ENCODE measurements at regions not wholly inside any gene's neighbourhood (a gene's known extent, or its start where the extent isn't known, plus 50 kb on each side); places are given as distances from the start of the nearest gene placed in this dataset.

DNA sequence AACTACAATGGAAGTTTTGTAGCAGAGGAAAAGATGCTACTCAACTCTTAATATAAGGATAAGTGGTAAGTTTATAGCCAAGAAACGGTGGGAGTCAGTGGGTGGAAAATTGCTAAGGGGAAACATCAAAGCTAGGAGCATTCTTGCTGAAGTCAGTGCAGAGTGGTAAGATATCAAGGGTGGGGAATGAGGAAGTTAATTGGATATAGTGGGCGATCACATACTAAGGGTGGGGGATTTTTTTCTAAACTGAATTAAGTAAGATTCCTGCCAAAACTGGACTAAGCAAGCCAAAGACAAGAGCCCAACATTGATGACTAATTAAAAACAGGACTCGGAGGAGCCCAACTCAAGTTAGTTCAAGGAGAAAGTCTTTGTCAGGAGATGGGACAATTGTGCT is 525.4 kb downstream of the CCDC85A start:
- no peak for DNase-seq (ENCODE audit: low spot score)

DNA sequence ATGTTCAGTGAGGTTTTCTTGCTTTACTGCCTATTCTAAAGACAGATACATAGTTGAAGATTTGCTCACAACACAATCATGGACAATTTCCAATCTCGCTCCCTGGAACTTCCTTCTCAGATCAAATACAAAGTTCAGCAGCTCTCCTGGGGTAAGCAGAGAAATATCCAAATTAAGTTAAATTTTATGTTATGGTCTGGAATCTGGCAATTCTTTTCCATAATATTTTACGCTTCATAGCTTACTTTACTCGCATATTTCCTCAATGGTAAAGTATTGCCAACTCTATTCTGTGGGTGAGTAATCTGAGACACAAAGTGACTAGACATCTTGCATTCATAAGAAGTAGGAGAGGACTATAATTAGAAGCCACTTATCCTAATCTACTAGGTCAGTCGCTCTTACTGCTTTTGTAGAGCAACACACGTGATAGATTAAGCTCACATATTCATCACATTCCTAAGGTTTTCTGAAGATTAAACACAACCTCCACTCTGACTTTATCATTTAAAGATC is 529.4 kb downstream of the CCDC85A start:
- peak; percentile 11 for DNase-seq (ENCODE audit: low spot score)

DNA sequence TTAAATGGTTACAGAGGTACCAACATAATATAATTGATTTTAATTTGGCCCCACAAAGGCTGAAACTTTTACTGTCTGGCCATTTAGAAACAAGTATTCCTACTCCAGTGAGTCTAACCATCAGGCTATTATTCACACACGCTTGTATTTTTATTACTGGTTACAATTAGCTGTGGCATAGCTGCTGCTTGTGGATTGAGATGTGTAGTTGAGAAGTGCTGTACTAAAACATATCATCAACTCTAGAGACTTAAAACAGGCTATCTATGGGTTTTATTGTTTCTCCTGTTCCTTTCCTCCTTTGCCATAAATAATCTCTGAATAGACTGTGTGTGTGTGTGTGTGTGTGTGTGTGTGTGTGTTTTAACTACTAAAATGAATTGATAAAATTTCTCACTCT is 530.2 kb downstream of the CCDC85A start:
- no peak for DNase-seq (ENCODE audit: low spot score)

DNA sequence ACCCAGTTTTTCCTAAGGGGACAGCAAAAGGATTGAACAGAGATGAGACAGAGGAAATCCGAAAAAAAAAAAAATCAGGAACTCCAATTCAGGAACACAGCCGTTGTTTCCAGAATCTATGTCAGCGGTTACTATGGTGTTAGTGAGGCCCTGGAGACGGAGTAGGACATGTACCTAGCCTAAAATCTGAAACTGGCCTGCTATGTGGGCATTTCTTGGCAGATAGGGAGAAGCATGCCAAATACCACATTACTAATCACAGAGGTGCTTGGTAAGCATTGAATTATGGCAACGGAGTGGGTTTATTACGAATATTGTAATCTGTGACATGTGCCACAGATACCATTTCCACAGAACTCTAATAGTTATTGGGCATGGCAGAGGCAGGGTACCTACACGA is 530.6 kb downstream of the CCDC85A start:
- DNase-seq (ENCODE audit: low spot score) = no peak

DNA sequence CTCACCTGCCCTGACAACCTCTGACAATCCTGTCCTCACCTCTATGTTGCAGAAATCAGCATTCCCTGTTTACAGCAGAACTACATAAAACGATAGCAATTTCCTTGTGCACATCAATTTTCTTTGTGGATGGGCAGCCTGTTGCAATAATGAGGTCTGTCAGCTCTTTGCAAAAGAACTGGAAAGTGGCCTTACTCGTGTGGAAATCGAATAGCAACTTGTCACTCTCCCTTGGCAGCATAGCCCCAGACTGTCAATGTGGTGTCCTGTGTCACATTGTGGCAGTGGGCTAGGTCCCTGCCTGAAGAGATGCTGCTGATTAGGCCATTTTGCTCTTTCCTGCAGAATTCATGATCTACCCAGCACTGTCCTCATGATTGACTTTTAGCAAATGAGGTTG is 531.9 kb downstream of the CCDC85A start:
- no peak for DNase-seq (ENCODE audit: low spot score)

DNA sequence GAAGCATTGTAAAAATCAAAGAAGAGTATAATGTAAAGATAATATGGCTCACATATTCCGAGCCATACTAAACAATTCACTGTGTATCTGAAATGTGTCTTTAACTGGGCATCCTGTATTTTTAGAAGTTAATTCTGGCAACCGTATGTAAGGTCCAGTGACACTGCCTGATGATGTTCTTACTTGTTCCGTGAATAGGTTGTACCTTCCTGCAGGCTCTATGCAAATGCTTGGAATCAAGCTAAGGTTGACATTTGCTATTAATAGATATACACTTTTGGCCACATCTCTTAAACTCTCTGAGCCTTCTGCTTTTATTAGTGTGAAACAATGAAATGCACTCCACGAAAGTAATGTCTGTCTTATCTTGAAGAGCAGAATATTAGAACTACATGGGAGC is 534.6 kb downstream of the CCDC85A start:
- no peak for DNase-seq (ENCODE audit: low spot score)

DNA sequence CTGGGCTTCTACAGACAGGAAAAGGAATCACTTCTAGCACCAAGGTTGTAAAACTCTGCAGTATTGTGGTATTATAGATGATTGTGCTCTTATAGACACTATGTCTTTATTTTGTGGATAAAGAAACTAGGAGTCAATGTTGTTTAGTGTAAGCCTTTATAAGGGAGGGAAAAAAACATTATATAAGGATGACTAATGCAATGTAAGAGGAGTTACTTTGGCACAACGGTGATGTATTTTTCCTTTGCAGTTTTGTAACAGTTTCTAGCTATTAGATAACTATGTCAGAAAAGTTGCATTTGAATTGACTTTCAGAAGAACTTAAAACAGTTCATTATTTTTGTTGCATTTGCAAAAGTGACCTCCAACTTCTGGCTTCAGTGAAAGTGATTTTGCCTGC is 545.4 kb downstream of the CCDC85A start:
- DNase-seq (ENCODE audit: low spot score) = no peak

DNA sequence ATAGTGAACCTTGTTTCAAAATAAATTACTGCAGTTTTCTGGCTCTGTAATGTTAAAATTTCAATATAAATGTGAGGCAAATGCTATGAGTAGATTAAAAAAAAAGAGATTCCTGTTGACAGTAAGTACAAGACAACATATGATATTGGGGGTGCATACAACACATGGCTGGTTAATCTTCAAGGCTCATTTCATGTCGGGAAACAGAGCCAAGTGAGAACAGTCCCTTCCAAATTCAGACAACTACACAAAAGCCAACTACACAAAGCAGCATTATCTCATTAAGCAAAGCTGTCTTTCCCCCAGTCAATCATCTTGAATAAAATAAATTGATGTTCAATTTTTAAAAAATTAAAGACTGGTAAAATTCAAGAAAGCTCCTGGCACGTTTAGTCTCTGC is 549.2 kb downstream of the CCDC85A start:
- no peak for DNase-seq (ENCODE audit: low spot score)

DNA sequence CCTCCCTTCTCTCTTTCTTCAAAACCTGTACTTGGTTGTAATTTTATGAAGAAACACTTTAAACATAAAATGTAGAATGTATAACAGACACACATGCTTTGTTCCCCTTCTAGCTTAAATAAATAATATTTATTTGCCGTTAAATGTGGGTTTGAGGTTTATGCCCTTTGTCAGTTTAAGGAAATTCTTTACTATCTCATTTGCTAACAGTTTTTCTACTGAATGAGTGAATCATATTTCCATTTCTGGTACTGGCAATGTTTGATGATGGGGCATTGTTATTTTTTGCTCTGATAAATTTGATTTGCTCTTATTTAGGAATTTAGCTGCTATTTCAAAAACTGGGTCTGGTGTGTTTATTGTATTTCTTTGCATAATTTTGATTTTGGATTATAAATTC is 555.6 kb downstream of the CCDC85A start:
- DNase-seq (ENCODE audit: low spot score) = no peak

DNA sequence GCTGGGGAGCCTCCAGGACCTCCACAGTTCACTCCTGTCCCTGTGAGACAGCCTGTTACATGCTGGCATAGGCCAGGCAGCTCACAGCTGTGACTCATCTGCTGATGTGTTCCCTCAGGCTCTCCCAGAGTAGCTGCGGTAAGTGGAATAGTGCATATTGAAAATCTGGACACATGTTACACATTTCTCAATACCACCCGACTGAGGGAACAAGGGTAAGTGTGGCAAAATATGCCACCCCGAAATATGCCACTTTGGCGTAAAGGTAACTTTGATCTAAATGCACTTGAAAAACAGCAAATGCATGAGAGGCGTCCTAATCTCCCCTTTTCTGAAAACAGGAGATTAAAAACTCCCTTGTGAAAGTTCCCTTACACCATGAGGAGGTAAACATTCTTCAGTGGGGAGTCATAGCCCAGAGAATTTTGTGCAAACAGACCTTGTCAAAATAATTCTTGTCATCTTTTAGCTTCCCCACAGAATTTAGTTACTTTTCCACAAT is 557.9 kb downstream of the CCDC85A start:
- DNase-seq (ENCODE audit: low spot score) = peak; percentile 48

DNA sequence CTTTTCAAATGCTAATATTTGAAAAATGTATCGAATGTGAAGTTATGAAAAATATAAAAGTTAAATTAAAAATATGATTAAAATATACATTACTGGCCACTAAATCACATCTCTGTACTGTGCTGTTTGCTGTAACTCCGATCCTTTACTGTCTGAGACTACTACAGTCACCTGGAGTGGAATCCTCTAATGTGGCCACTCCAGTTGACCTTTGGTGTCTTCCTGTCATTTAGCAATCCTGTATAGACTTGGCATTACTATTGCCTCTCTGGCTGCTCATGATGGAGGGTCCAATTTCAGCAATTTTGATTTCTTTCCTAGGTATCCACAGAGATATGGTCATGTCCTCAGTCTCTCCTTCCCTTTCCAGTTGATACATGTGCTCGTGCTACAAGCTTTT is 560.0 kb downstream of the CCDC85A start:
- no peak for DNase-seq (ENCODE audit: low spot score)

DNA sequence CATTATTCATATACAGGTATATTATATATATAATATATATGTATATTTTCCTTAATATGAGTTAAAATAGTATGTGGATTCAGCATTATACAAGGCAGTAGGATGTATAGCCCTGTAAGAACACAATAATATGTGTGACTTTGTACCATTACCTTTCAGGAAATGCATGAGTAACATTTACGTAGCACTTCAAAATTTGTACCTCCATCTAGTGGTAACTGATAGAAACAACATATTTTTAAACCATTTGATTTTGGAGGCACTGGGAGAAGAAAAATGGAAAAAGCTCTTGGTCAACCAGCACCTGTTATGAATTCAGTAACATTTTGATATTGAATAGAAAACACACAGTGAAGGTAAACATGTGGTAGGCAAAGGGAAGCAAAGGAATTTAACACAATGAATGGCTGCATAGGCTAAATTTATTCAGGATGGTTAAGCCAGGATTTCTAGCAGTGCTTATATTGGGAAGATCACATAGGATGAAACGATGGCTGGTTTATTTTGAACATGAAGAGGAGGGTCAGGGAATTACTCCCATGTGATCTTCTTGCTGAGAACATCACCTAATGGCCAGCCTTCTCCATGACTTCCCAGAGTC is 565.5 kb downstream of the CCDC85A start:
- DNase-seq (ENCODE audit: low spot score) = no peak

DNA sequence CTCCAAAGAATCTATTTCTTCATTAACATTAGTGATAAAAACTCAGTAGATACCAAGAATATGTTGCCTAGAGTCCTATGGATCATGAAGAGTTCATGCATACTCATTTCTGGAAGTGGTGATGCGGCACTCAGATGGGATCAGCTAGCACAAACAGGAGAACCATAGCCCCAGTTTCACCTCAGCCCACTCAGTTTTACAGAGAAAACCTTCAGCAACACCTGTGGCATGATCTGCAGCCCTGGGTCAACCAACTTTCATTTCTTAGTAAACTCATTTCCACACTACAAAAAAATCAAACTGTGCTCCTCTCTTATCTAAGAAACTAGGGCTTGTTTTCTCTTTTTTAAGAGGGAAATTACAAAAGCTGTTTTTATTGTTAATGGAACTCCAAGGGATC is 569.4 kb downstream of the CCDC85A start:
- DNase-seq (ENCODE audit: low spot score) = no peak

DNA sequence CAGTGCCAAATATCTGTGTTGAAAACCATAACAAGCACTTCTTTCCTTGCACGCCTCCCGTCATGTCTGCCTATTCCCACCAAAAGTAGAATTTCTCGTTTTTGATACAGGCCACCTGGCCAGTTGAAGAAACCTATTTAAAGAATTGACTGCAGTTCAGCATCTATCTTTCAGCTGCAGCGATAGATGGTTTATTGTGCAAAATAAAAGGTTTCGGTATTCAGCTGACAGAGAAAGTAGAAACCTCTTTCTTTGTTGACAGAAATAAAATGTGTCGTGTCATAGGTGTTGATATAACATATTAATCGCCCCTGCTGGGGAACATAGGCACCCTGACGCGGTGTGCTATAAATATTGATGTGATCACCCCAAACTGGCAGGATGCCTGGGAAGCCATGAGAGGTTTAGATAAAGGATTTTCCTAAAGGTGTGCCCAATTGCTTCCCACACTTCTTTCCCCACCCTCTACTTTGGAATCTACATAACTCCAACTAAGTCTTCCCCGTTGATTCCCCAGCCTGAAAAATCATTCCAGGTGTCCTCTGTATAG is 570.4 kb downstream of the CCDC85A start:
- no peak for DNase-seq (ENCODE audit: low spot score)

DNA sequence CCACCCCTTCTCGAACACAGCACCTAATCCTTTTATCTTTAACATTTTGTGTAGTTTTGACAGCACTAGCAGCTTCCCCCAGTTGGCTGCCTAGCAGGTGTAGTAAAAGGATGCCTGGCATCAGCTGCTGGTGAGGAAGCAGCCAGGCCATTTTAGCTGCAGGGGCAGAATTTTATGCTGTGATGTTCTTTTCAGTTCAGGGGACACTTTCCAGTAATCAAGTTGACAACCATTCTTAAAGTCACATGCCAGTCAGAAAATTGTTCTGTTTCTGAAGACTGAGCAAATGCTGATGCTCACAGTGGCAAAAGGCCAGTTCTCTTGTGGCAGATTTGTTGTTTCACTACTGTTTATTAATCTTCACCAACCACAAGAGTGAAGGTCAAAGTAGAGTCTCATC is 570.8 kb downstream of the CCDC85A start:
- no peak for DNase-seq (ENCODE audit: low spot score)

DNA sequence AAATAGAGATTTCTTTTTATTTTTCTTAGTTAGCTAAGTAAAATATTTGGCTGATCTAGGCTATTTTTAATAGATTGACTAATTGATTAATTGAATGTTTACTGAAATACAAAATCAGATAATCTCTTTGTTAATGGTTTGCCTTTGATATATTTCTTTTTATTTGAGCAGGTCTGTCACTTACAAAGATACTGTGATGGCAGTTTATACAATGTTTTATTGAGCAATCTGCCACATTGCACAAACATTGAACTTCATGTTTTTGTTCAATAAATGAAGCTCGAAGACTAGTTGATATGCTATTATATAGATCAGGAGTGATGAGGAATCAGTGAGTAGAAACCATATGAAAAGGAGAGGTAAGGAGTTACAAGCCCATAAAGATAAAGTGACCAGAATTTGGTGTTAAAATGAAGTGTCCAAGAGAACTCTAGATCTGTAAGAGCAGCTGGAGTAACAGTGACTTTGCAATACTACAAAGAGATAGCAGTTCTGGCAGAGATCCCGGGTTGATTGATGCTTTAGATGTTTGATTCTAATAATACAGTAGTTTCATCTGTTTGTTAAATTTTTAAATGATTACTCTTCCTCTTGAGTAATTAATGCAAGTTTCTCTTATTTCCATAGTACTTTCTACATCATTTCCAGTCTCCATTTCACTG is 574.2 kb downstream of the CCDC85A start:
- no peak for DNase-seq (ENCODE audit: low spot score)

DNA sequence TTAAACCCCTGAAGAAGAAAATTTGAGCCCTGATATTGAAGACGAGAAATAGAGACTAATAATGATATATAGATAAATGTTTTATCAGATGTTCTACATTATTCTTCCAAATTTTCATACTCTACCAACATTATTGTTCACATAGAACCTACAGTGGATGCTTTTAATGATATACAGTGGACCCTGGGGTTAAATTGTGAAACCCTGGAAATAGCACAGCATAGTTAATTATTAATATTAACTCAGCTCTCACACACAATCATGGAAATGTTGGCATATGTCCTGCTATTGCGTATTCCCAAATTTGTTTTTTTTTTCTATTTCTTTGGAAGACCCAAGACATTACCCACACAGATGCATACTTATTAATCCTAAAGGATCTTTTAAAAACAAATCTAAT is 579.9 kb downstream of the CCDC85A start:
- no peak for DNase-seq (ENCODE audit: low spot score)

DNA sequence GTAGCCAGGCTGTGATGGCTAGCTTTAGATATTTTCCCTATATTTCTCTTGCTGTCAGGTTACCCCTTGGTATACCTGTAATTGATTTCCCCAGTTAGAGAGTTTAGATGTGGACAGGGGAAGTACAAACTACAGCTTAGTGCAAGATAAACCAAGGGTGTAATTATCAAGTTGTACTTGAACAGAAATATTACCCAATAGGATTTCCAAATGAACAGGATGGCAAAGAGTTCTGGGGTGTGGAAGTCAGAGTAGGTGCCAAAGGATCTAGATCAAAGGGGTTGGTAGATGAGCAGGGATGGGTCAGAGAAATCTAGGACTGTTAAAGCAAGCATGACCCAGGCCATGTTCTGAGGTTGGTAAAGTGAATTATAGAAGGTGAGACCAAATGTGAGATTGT is 585.2 kb downstream of the CCDC85A start:
- DNase-seq (ENCODE audit: low spot score) = no peak

DNA sequence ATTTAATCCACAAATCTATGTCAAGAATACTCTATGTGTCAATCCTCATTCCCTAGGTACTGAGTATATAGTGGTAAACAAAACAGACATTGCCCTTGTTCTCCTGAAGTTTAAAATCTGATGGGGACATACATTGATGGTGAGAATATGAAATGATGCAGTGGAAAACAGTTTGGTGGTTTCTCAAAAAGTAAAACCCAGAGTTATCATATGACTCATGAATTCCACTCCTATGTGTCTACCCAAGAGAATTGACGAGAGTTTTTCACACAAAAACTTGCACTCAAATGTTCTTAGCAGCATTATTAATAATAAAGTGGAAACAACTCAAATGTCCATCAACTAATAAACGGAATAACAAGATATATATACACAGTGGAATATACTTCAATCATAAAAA is 586.7 kb downstream of the CCDC85A start:
- DNase-seq (ENCODE audit: low spot score) = no peak

DNA sequence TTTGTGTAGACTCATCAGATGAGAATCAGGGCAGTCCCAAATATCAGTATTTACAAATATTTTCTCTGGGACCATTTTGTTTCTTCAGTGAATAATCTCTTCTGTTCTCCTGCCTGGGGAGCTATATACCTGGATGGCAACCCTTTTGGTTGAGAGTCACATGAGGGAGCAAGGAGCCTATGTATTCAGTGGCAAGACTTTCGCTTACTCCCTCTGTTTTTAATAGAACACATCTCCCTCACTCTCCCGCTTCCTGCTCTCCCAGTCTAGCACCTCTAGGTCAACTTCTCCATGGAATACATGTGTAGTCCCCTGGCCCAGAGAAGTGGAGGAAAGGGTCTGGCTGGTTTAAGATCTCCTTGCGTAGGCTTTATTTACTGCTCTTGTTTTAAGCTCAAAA is 600.3 kb downstream of the CCDC85A start:
- DNase-seq (ENCODE audit: low spot score) = no peak

DNA sequence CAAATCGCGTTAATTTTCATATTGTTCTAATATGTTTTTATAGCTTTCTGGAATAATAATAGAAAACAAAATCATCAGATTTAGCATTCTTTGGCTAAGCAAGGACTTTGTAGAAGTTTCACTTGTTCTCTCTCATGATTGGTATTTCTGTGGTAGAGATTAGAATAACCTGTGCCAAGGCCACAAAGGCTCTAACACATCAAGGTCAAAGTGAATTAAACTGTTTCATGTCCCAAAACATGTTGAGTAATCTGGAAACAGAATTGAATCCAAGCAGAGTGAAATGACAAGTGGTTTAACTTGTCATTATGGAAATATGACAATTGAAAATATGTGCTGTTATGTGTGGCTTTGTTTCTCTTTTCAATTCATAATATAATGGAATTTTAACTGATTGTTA is 617.4 kb downstream of the CCDC85A start:
- no peak for DNase-seq (ENCODE audit: low spot score)

DNA sequence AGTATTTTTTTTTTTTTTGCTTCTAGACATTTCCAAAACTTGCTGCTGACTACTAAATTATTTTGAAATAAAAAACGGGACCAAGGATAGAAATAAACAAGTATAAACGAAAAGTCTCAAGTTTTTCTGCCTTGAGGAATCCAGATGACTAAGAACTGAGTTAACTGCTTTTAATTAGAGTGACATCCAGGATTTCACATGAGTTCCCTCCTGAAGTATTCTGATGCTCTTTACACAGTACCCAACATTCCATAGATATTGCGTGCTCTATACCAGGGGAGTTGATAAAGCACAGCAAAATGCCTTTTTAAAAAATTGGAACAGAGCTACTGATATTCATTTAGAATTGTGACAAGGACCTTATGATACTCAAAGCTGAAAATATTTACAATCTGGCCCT is 618.0 kb downstream of the CCDC85A start:
- peak; percentile 3 for DNase-seq (ENCODE audit: low spot score)

DNA sequence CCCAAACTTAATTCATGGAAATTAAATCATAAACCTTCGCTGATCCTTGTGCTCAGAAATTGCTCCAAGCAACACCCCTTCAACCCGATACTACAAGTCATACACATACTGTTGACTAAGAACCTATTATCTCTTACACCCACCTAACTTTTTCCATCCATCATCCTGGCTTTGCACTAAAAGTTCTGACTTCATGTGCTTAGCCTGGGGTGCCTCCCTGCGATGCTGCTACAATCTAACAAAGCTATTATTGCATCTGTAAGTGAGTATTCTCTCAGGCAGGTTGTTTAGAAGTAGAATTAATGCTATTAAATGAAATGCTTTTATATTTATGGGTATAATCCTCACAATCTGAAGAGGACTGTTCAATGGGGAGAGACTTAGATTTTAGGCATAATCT is 619.8 kb downstream of the CCDC85A start:
- DNase-seq (ENCODE audit: low spot score) = no peak

DNA sequence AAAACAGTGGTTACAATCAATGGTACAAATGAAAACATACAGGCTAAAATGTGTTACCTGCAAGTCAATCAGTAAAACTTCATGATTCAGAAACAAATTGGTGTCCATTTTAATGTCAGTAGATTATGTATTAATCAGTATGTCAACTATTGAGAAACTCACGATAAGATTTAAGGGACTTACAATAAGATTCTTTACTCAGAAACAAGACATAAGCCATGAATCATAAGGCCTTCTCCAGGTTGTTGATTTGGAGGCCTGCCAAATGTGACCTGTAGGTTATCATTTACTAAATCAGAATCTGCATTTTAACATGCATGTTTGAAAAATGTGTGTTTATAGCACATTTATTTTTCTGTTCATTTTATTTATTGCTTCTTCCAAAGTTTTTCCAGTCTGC is 623.1 kb downstream of the CCDC85A start:
- no peak for DNase-seq (ENCODE audit: low spot score)

Measured in hepatic stellate cell (primary cell).